ENCODE measurements at regions not wholly inside any gene's neighbourhood (a gene's known extent, or its start where the extent isn't known, plus 50 kb on each side); places are given as distances from the start of the nearest gene placed in this dataset.

DNA sequence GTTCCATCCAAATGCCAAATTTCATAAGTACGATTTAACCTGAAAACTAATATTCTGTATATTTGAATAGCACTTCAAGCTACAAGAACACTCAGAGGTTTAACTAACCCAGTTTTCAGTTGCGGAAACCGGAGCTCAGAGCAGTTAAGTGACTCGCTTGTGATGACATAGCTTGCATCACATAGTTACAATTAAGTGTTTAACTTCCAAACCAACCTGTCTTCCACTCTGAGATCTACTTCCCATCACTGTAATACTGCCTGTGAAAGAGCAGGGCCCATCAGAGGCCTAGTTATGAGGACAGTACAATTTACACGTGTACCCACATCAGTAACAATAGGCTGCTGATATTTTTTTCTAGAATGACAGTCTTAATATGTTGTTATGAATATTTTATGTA, 120.3 kb downstream of the MAD2L1 start:
- H3K4me3 ChIP-seq (ENCODE audit: low read depth, low read length): no peak overlapping the region
- TF ChIP-seq, protein P1, sequence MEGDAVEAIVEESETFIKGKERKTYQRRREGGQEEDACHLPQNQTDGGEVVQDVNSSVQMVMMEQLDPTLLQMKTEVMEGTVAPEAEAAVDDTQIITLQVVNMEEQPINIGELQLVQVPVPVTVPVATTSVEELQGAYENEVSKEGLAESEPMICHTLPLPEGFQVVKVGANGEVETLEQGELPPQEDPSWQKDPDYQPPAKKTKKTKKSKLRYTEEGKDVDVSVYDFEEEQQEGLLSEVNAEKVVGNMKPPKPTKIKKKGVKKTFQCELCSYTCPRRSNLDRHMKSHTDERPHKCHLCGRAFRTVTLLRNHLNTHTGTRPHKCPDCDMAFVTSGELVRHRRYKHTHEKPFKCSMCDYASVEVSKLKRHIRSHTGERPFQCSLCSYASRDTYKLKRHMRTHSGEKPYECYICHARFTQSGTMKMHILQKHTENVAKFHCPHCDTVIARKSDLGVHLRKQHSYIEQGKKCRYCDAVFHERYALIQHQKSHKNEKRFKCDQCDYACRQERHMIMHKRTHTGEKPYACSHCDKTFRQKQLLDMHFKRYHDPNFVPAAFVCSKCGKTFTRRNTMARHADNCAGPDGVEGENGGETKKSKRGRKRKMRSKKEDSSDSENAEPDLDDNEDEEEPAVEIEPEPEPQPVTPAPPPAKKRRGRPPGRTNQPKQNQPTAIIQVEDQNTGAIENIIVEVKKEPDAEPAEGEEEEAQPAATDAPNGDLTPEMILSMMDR (IDR thresholded peaks at IDR 0.05; ENCODE audit: low read depth, low read length): no peak

DNA sequence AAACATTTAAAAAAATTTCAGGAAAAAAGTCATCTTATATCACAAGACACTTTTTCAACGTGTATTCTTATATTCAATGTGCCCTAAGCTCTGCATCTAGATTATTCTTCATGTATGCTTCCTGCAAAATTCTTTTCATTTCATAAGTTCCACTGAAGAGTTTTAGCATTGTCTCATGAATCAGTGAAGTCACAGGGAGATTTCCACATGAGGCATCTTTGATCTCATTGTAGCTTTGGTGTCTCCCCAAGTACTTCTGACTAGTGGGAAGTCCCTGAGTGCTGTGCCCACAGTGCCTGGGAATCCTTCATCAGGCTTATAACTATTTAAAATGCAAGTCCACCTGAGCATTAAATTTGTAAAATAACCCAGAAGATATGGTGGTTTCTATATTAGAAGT, 123.8 kb downstream of the MAD2L1 start:
- TF ChIP-seq, protein P1 (IDR thresholded peaks at IDR 0.05; ENCODE audit: low read depth, low read length): no peak
- H3K4me3 ChIP-seq (ENCODE audit: low read depth, low read length): no peak overlapping the region

DNA sequence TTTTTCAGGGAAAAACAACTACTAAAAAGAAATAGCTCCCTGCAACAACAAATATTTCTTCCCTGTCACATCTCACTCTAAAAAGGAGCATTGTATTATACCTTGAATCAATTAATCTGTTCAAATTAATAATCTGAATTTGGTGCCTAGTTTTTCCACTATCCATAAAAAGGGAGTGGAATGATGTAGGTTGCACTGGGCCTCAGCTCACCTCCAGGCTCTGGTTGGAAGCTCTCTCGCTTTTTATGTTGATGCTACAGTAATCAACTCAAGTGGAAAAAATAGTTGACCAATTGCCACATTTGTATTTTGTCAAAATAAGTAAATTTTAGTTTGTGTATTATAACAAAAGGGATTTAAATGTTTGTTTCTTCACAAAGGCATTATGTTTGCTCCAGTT, 126.1 kb downstream of the MAD2L1 start:
- H3K4me3 ChIP-seq (ENCODE audit: low read depth, low read length): no peak overlapping the region
- TF ChIP-seq, protein P1 (IDR thresholded peaks at IDR 0.05; ENCODE audit: low read depth, low read length): no peak

GRCh38 chr4:119939071-119939995, 127.3 kb downstream of the MAD2L1 start:
- no peak overlapping the region for H3K4me3 ChIP-seq (ENCODE audit: low read depth, low read length)
- TF ChIP-seq, protein P1 (IDR thresholded peaks at IDR 0.05; ENCODE audit: low read depth, low read length): no peak

- TF ChIP-seq, protein P1 (IDR thresholded peaks at IDR 0.05; ENCODE audit: low read depth, low read length): no peak
- no peak overlapping the region for H3K4me3 ChIP-seq (ENCODE audit: low read depth, low read length)
These were observed 128.9 kb downstream of the MAD2L1 start for GRCh38 chr4:119937746-119938145.

DNA sequence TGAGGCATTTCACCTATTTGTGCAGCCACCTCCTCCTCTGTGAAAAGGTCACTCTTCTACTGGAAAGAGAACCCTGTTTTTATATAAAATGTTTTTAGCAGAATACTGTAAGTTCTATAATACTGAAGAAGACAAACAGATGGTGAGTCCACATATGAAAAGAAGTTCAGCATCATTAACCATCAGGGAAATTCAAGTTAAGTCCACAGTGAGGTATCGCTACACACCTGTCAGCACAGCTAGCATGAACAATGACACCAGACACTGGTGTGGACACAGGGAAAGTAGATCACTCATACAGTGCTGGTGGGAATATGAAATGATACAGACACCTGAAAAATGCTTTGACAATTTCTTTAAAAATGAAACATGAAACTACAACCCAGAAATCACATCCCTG, 133.0 kb downstream of the MAD2L1 start:
- TF ChIP-seq, protein P1 (IDR thresholded peaks at IDR 0.05; ENCODE audit: low read depth, low read length): no peak
- H3K4me3 ChIP-seq (ENCODE audit: low read depth, low read length): no peak overlapping the region

- H3K4me3 ChIP-seq (ENCODE audit: low read depth, low read length): no peak overlapping the region
- TF ChIP-seq, protein P1 (IDR thresholded peaks at IDR 0.05; ENCODE audit: low read depth, low read length): no peak
These were observed 134.4 kb downstream of the MAD2L1 start for GRCh38 chr4:119932277-119932676.

Data from WI38 (cell line).